ENCODE measurements at regions not wholly inside any gene's neighbourhood (a gene's known extent, or its start where the extent isn't known, plus 50 kb on each side); places are given as distances from the start of the nearest gene placed in this dataset. TPM values are rescaled to one million over a fixed set of nuclear protein-coding genes. Genes with fewer than 3 reads are reported as not detected.

- H3K4me3 ChIP-seq (ENCODE audit: low read depth, low read length) = no peak overlapping the region
- DNase-seq (ENCODE audit: low read depth) = no peak
- TF ChIP-seq, protein P1, sequence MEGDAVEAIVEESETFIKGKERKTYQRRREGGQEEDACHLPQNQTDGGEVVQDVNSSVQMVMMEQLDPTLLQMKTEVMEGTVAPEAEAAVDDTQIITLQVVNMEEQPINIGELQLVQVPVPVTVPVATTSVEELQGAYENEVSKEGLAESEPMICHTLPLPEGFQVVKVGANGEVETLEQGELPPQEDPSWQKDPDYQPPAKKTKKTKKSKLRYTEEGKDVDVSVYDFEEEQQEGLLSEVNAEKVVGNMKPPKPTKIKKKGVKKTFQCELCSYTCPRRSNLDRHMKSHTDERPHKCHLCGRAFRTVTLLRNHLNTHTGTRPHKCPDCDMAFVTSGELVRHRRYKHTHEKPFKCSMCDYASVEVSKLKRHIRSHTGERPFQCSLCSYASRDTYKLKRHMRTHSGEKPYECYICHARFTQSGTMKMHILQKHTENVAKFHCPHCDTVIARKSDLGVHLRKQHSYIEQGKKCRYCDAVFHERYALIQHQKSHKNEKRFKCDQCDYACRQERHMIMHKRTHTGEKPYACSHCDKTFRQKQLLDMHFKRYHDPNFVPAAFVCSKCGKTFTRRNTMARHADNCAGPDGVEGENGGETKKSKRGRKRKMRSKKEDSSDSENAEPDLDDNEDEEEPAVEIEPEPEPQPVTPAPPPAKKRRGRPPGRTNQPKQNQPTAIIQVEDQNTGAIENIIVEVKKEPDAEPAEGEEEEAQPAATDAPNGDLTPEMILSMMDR (IDR thresholded peaks at IDR 0.05; ENCODE audit: insufficient read depth, low read depth, low read length) = no peak
Observed at GRCh38 chr12:38983117-38983571, 77.8 kb upstream of the CPNE8 start.

DNA sequence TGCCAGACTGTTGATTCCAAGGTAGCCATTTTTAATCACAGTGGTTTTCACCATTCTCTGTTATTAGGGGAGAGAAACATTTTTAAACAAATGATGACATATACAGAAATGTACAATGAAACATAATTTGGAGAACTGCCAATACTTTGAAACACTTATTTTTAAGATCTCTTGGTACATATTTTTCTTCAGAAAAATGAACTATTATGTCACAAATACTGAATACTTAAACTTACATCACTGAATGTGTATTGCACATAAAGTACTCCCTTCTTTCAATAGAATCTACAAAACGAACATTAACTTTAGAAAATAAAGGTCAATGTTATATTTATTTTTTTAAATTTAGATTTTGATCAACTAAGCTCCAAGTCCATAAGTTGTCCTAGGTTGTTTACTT lies 71.7 kb upstream of the CPNE8 start:
- H3K4me3 ChIP-seq (ENCODE audit: low read depth, low read length) = no peak overlapping the region
- TF ChIP-seq, protein P1 (IDR thresholded peaks at IDR 0.05; ENCODE audit: insufficient read depth, low read depth, low read length) = no peak
- DNase-seq (ENCODE audit: low read depth) = no peak

GRCh38 chr12:38969706-38970105 lies 64.3 kb upstream of the CPNE8 start:
- H3K4me3 ChIP-seq (ENCODE audit: low read depth, low read length) = no peak overlapping the region
- TF ChIP-seq, protein P1 (IDR thresholded peaks at IDR 0.05; ENCODE audit: insufficient read depth, low read depth, low read length) = no peak
- DNase-seq (ENCODE audit: low read depth) = no peak

- DNase-seq (ENCODE audit: low read depth) = no peak
- no peak overlapping the region for H3K4me3 ChIP-seq (ENCODE audit: low read depth, low read length)
- TF ChIP-seq, protein P1 (IDR thresholded peaks at IDR 0.05; ENCODE audit: insufficient read depth, low read depth, low read length) = no peak
Observed at GRCh38 chr12:38961683-38962082, 56.3 kb upstream of the CPNE8 start.

GRCh38 chr12:38961012-38961411 lies 55.6 kb upstream of the CPNE8 start:
- H3K4me3 ChIP-seq (ENCODE audit: low read depth, low read length) = no peak overlapping the region
- no peak for DNase-seq (ENCODE audit: low read depth)
- TF ChIP-seq, protein P1 (IDR thresholded peaks at IDR 0.05; ENCODE audit: insufficient read depth, low read depth, low read length) = no peak

DNA sequence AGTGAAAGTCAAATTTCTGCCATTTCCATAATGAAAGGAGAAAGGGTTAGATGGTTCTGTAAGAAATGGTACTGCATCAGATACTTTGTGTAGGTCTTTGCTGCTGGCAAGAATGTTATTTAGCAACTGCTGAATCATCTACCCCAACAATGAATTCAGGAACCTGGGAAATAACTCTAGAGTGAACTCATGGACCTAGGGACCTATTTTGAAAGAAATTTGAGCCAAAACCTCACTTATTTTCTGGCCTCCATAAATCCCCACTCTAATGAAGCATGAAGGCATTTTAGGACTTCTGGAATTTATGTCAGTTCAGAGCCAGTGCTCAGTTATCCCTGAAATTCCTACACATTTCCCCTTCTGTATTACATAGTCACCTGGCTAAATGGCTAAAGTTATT lies 50.9 kb upstream of the CPNE8 start:
- TF ChIP-seq, protein P1 (IDR thresholded peaks at IDR 0.05; ENCODE audit: insufficient read depth, low read depth, low read length) = no peak
- no peak overlapping the region for H3K4me3 ChIP-seq (ENCODE audit: low read depth, low read length)
- no peak for DNase-seq (ENCODE audit: low read depth)

Small RNAs in the stretch of these regions (small RNA-seq; reads per million reads assigned to genes)
- not detected for gene AC084373.1

All from fibroblast of villous mesenchyme (primary cell).